GM23248 (cell line): ENCODE measurements at regions not wholly inside any gene's neighbourhood (a gene's known extent, or its start where the extent isn't known, plus 50 kb on each side); places are given as distances from the start of the nearest gene placed in this dataset.

ENCODE experiments used
- EZH2 ChIP-seq: fragments of 200-600 bp; sonication (generic); IDR thresholded peaks from 2 replicates; pipeline ENCODE4 v1.6.1; 2018; ENCODE audit warnings: antibody characterized with exemption, mild to moderate bottlenecking; ENCODE audit not compliant: insufficient read depth, poor library complexity, severe bottlenecking
- EZH2phosphoT487 ChIP-seq: fragments of 200-600 bp; sonication (generic); IDR thresholded peaks from 2 replicates; pipeline ENCODE4 v1.6.1; 2018; ENCODE audit warnings: antibody characterized with exemption, moderate library complexity, mild to moderate bottlenecking, low read depth; ENCODE audit not compliant: insufficient read depth

DNA sequence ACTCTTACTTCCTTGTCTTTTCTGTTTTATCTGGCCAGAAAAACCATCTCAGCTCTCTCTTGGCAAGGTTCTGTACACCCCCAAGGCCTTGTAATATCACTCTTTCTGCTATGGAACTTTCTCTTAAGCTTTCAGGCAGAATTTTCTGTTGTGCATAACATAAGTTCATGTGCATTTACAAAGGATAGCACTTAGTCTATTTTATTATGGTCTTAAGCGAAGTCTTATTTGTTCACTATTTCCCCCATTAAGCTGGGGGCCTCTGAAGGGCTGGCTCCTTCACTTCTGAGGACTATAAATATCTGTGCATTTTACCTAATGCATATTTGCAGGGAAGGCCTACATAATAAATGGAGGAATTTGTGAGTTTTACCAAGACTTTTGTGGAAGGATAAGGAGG, 1393.4 kb downstream of the FAM181B start:
- TF ChIP-seq EZH2phosphoT487 (no peak), EZH2 (no peak)
